GM21619 (cell line): ENCODE measurements at regions not wholly inside any gene's neighbourhood (a gene's known extent, or its start where the extent isn't known, plus 50 kb on each side); places are given as distances from the start of the nearest gene placed in this dataset.
A peak's percentile ranks its signal among the peaks of the same experiment; 100 is the strongest.

Experiments
- ATAC-seq: cut with Tn5 transposase; IDR thresholded peaks from one replicate; pipeline ENCODE4 v1.9.1; 2021; ENCODE audit not compliant: unreplicated experiment

DNA sequence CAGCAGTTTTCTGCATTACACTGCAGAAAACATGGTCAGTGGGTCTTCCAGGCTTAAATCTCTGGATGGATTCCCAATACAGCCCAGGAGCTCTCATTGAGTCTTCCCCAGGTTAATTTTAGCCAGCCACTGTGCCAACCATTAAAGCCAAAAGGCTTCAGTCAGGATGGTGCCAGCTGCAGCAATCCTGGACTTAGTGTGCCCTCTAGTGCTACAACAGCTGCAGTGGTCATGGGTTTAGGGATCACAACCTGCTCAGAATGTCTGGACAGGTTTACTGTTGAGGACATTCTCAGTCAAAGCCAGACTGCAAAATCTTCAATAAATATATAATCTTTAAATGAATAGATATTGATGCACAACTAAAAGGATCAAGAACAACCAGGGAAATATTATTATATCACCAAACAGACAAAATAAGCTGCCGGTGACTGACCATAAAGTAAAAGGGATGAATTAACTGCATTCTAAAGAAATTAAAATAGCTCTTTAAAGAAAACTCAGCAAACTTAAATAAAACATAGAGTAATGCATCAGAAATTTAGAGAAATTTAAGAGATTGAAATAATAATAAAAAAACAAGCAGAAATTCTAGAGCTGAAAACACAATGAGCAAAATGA is 639.9 kb downstream of the SPOCK3 start:
- no peak for ATAC-seq

DNA sequence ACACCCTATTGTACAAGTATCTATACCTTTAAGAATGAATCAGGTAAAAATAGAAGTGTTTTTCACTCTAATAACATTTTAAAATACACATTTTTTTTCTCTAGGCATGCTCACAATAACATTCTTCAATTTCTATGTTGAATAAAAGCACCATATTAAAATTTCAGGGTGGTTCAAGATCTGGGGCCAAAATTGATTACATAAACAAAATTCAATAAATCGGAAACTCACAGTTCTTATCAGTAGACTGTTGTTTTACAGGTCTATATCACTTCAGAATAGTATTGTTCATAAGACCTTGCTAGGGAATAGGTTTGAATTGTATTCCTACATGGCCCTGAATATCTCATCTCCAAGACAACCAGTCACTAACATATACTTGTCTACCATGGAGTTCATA is 634.0 kb downstream of the SPOCK3 start:
- ATAC-seq: no peak

DNA sequence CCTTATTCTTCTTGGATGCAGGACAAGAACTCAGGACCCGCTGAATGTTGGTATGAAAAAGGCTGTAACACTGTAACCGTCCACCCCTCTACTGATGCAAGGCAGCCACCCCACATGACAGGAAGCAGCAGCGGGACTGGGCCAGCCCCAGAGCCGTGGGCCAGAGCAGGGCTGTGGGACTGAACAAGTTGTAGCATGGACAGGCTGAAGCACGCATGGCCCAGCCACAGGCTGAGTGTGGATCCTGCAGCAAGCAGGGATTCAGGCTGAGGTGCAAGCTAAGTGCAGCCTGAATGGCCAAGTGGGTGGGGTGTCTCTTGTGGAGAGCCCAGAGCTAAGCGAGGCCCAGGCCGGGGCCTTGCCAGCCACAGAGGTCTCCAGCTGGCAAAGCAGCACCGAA is 632.2 kb downstream of the SPOCK3 start:
- no peak for ATAC-seq

GRCh38 chr4:166622425-166622977 is 611.8 kb downstream of the SPOCK3 start:
- no peak for ATAC-seq

DNA sequence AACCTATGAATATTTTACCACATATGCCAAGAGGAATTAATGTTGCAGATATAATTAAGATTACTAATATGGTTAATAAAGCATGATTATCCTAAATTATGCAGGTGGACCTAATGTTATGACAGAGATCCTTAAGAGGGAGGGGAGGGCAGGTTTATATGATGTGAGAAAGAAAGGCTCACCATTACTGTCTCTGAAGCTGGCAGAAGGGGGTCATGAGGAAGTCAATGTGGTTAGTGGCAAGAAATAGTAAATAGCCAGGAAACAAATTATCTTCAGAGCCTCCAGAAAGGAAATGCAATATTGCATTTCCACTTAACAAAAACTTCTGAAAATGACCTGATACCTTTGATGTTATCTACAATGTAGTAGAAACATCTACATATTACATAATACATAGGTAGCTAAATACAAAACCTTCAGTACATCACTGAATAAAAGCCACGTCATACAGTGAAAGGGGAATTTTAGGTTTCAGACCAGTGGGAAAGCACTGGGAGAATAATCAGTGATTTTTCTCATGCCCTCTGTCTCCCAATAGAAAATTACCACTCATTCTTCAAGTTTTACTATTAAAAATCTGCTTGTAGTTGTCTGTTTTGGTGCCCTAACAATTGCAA is 609.2 kb downstream of the SPOCK3 start:
- no peak for ATAC-seq

DNA sequence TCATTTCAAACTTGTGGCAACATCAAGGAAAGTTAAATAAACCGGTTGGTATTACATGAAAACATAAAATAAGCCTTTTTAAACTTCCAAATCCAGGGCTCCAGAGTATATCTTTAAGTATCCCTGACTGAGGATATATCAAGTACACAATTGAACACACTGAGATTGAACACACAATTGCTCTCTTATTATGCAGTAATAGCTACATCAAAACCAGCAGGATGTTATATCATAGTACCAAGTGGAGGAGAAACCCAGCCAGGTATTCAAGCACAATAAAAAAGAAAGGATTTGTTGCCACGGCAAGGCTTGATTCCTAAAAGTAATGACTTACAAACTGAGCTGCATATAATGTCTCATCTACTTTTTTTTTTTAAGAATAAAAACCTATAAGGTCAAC is 605.8 kb downstream of the SPOCK3 start:
- no peak for ATAC-seq

DNA sequence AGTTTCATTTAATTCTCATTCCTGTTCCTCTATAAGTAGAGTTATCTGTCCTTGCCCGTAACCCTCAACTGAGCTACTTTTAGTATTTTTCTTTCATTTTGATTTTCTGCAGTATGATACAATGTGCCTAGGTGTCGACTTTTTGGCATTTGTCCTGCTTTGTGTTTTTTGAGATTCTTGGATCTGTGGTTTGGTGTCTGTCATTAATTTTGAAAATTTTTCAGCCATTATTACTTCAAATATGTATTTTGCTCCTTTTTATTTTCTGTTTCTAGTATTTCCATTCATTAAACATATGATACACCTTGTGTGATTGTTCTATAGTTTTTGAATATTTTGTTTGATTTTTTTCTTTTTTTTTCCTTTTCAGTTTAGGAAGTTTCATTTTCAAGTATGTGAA is 598.9 kb downstream of the SPOCK3 start:
- no peak for ATAC-seq

DNA sequence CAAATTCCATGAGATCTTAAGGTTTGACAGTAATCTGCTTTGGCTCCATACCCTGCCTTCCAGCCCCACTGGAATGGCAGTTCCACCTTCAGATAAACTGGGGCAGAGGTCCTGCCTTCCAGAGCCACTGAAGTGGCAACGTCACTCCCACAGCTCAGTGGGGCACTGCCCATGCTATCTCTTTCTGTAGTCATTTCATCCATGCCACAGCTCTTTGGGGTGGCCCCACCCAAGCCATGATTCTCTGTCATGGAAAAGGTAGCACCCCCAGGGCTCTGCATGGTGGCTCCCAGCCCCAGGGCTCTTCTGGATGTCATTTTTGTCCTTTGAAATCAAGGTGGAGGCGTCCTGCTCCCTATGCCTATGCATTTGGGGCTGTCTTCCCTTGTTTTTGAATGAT is 596.5 kb downstream of the SPOCK3 start:
- no peak for ATAC-seq

DNA sequence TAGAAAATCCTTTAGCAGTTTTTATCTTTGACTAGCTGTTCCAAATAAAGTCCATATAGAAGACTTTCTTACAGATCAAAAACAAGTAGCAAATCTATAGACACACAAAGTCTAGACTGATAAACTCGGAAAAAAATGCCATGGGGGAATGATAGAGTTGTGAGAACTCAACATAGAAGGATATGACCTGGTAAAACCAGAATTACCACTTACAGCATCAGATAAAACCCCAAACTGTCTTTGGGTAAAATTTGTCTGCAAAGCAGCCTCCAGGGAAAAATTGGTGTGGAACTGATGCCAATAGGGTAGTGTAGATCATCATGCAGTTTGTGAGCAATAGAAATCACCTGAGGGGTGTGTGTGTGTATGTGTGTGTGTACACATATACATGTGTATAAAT is 579.1 kb downstream of the SPOCK3 start:
- ATAC-seq: no peak

GRCh38 chr4:166655705-166656104 is 578.6 kb downstream of the SPOCK3 start:
- ATAC-seq: no peak

- ATAC-seq: no peak
These were observed 577.0 kb downstream of the SPOCK3 start for GRCh38 chr4:166657261-166657660.

DNA sequence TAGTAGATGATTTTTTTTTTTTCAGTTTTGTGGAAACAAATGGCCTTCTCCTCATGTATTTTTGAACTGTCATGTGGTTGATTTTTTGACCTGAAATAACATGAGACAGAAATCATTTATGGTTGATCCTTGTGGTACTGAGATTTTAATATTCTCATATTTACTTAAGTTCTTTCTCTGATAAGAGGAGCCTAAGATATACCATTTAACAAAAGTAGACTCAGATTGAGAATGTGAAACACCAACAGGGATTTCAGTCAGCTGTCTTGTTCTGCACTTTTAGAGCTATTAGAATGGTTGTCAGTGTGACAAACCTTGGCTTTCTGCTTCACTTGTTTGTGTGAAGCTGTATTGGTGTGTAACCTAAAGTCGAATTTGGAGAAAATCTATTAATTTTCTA is 575.7 kb downstream of the SPOCK3 start:
- ATAC-seq: peak; percentile 33

DNA sequence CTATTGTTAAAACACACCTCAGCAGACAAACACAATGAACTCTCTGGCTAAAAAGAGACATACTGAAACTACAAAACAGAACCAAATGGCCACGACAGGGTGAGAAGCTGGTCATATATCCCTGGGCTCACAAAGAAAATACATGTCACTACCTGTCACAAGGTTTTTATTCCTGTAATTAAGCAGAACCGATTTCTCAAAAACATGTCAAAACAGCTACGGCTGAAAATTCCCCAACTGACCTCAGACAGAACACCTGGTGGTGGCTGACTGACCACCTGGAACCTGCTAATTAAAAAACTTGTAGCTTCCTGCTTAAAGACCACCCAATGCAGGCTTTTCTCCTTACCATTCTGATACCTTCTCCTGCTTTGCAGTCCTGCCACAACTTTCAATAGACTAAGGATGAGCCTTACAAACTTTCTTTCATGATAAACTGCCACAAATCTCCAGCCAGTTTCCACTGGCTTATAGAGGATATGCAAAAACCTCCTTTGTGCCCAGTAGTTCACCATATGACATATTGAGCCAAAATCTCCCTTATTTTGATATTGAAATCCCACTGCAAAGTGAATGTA is 571.9 kb downstream of the SPOCK3 start:
- peak; percentile 91 for ATAC-seq

DNA sequence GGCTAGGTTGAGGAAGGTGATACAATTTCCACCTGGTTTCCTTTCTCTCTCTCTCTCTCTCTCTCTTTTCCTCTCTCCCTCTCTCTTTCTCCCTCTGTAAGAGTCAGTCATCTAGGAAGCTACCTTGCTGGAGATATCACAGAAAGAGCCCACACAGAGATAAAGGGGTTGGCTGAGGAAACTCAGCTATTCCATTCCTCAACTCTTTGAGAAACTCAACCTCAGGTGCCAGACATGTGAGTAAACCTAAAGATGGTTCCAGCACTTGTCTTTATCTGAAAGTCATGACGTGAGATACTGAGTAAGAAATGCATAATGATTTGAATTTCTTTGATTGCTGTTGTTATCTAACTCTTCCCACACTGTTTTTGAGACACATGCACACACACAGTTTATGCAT is 564.0 kb downstream of the SPOCK3 start:
- no peak for ATAC-seq

DNA sequence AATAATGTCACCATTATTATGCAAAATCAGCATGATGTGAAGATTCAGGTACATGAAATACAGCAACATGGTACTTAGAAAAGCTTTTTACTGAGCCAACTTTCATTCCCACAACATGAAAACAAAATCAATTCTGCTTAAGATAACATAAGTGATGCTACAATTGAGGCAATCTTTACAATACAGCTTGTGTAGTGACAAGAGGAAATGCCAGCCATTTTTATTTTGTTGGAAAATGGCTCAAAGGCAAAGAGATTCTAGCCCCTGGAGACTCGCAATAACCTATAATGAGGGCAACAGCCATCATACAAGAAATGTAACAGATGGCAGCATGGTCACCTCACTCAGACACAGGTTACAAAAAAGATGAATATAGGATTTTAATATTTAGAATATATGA is 560.4 kb downstream of the SPOCK3 start:
- no peak for ATAC-seq

DNA sequence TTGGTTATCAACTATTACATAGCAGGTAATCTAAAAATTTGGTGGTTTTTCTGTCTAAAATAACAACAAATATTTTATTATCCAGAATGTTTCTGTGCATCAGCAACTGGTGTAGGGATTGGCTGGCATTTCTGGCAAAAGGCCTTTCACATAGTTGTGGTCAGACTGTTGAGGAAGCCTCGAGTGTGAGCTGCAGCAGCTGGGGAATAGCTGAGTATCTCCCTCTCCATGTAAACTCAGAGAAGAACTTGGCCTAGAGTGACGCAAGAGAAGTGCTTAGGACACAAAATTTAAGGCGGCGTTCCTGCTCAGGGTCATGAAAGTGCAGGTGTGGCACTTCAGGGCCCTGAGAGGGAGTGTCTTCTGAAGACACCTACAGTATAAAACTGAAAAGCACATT is 558.9 kb downstream of the SPOCK3 start:
- no peak for ATAC-seq

GRCh38 chr4:166680796-166681195 is 553.5 kb downstream of the SPOCK3 start:
- no peak for ATAC-seq

GRCh38 chr4:166682200-166682599 is 552.1 kb downstream of the SPOCK3 start:
- no peak for ATAC-seq
